ENCODE measurements at regions not wholly inside any gene's neighbourhood (a gene's known extent, or its start where the extent isn't known, plus 50 kb on each side); places are given as distances from the start of the nearest gene placed in this dataset.

- Histone ChIP-seq H3K36me3 (ENCODE audit: control insufficient read depth in 2 of 2, insufficient read depth in 1 of 2, low read length in 2 of 2) (no peaks in the 10 kb centered on the region), H3K4me1 (ENCODE audit: control insufficient read depth, insufficient read depth, low read length) (no peaks in the 10 kb centered on the region), H3K9me3 (ENCODE audit: control insufficient read depth, insufficient read depth, low read depth, low read length) (no peaks in the 10 kb centered on the region), H3K4me3 (ENCODE audit: low read depth, low read length) (no peak overlapping the region), H3K27ac (ENCODE audit: extremely low read depth, low read depth, low read length) (no peak overlapping the region)
- no peak for TF ChIP-seq ZIC2 (tag by site-specific recombination; IDR thresholded peaks at IDR 0.05)
- TF ChIP-seq SCRT2 (tag by site-specific recombination; IDR thresholded peaks at IDR 0.05) = no peak
- TF ChIP-seq WT1 (tag by site-specific recombination; IDR thresholded peaks at IDR 0.05) = no peak
- TF ChIP-seq YY1 (tag by site-specific recombination; IDR thresholded peaks at IDR 0.05) = no peak
- TF ChIP-seq ZNF585B (tag by site-specific recombination; IDR thresholded peaks at IDR 0.05) = no peak
- ChIA-PET CTCF (no interaction called here), POLR2A (no interaction called here)
Observed at GRCh38 chr2:164323978-164324377, 297.3 kb downstream of the GRB14 start.

- Histone ChIP-seq H3K4me3 (ENCODE audit: low read depth, low read length) (no peak overlapping the region), H3K36me3 (ENCODE audit: control insufficient read depth in 2 of 2, insufficient read depth in 1 of 2, low read length in 2 of 2) (no peaks in the 10 kb centered on the region), H3K9me3 (ENCODE audit: control insufficient read depth, insufficient read depth, low read depth, low read length) (no peaks in the 10 kb centered on the region), H3K4me1 (ENCODE audit: control insufficient read depth, insufficient read depth, low read length) (no peaks in the 10 kb centered on the region), H3K27ac (ENCODE audit: extremely low read depth, low read depth, low read length) (no peak overlapping the region)
- ChIA-PET CTCF (no interaction called here), POLR2A (interaction anchor here (0.6 kb wide), 1 partner anchor 12 kb away, joined by 7 read pairs; no protein-coding TSS in a partner anchor)
- TF ChIP-seq ZNF221 (tag by site-specific recombination; IDR thresholded peaks at IDR 0.05; ENCODE audit: borderline replicate concordance) (no peak), ZNF626 (tag by site-specific recombination; IDR thresholded peaks at IDR 0.05) (no peak), ZNF48 (tag by site-specific recombination; IDR thresholded peaks at IDR 0.05) (no peak), ZNF335 (tag by site-specific recombination; conservative IDR thresholded peaks at IDR 0.05) (peak; percentile 66), ZBTB6 (tag by site-specific recombination; IDR thresholded peaks at IDR 0.05) (peak; percentile 21; the same call in 1 of the 2 replicates)
Observed at GRCh38 chr2:164314148-164314547, 307.1 kb downstream of the GRB14 start.

- H3K4me1 ChIP-seq (ENCODE audit: control insufficient read depth, insufficient read depth, low read length) = no peaks in the 10 kb centered on the region
- TF ChIP-seq ZBTB26 (tag by site-specific recombination; optimal IDR thresholded peaks at IDR 0.05) (no peak), ZNF26 (tag by site-specific recombination; IDR thresholded peaks at IDR 0.05) (no peak), ZBTB44 (tag by site-specific recombination; IDR thresholded peaks at IDR 0.05) (no peak), PATZ1 (tag by site-specific recombination; IDR thresholded peaks at IDR 0.05) (no peak), ZSCAN30 (tag by site-specific recombination; IDR thresholded peaks at IDR 0.05) (no peak), ZNF274 (IDR thresholded peaks at IDR 0.05; ENCODE audit: low read length) (no peak), ZNF274 (tag by site-specific recombination; IDR thresholded peaks at IDR 0.05; ENCODE audit: borderline replicate concordance) (no peak), ZNF692 (tag by site-specific recombination; IDR thresholded peaks at IDR 0.05) (no peak), PRDM1 (tag by site-specific recombination; IDR thresholded peaks at IDR 0.05) (no peak), ZSCAN4 (tag by site-specific recombination; IDR thresholded peaks at IDR 0.05) (no peak), KLF17 (tag by site-specific recombination; IDR thresholded peaks at IDR 0.05) (no peak)
Observed at GRCh38 chr2:164306872-164307271, 314.4 kb downstream of the GRB14 start.

More at GRCh38 chr2:164306872-164307271, 314.4 kb downstream of the GRB14 start:
- CTCF ChIA-PET = no interaction called here
- no peak overlapping the region for H3K27ac ChIP-seq (ENCODE audit: extremely low read depth, low read depth, low read length)
- H3K36me3 ChIP-seq (ENCODE audit: control insufficient read depth in 2 of 2, insufficient read depth in 1 of 2, low read length in 2 of 2) = no peaks in the 10 kb centered on the region
- POLR2A ChIA-PET = no interaction called here
- H3K4me3 ChIP-seq (ENCODE audit: low read depth, low read length) = no peak overlapping the region
- no peaks in the 10 kb centered on the region for H3K9me3 ChIP-seq (ENCODE audit: control insufficient read depth, insufficient read depth, low read depth, low read length)

Measured in HEK293 (cell line).